ENCODE measurements at regions not wholly inside any gene's neighbourhood (a gene's known extent, or its start where the extent isn't known, plus 50 kb on each side); places are given as distances from the start of the nearest gene placed in this dataset.

DNA sequence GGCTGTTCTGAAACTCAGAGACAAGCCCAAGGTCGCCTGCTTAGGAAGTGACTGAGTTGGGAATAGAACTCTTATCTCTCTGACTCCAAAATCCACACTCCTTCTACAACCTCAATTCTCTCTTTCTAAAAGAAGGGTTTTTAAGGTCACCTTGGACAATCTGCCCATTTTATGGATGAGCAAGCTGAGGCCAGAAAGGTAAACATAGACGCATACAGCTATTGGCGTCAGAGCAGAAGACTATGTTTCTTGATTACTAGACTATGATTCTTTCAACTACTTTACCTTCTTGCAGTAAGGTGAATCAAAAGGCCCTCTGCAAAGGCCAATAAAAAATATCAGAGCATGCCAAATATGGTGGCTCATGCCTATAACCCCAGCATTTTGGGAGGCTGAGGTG lies 276.6 kb downstream of the CLIC5 start:
- DNase-seq = no peak

DNA sequence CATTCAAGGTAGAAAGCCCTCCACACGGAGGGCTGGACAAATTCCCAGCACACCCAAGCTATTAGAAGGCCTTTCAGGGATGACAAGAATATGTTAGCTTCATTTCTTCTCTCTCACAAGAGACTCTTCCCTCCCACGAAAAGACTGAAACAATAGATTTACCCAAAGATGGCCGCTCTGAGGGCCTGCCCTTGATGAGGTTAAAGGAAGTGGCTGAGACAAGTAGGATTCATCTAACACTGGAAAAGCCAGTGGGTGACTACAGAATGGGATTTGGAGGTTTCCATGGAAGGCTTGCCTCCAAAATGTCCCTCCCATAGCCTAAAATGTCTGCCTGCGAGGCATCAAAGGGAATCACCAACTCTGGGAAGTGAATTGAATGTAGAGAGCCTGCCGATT lies 277.6 kb downstream of the CLIC5 start:
- DNase-seq = no peak

DNA sequence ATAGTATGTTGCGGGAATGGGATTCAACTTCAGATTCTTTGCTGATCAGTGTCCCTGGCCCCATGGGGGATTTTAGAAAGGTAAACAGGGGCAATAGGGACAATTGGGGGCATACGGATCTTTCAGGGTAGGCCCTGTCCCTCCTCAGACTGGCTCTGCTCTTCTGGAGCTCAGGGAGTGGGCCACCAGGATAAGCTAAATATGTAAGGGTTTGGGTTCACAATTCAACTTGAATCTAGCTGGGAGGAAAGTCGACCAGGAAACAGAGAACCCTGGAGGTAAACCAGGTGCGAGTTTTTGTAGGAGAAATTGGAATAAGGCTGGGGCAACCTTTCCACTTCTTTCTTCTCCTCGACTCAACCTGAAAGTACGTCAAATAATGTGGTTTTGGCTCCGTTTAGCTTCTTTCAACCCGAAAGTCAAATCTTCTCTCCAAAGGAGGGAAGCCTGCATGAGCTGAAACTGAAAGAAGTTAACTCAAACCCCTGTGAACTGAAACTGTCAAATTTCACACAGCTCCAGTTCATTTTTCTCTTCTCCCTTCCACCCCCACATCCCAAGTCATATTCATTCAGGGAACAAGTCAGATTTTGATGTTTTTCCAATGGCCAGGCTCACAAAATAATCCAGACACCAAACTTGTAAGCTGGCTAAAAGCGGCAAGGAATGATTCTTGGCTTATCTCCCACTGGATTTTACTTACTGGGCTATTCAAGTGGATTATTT lies 278.2 kb downstream of the CLIC5 start:
- DNase-seq = no peak

DNA sequence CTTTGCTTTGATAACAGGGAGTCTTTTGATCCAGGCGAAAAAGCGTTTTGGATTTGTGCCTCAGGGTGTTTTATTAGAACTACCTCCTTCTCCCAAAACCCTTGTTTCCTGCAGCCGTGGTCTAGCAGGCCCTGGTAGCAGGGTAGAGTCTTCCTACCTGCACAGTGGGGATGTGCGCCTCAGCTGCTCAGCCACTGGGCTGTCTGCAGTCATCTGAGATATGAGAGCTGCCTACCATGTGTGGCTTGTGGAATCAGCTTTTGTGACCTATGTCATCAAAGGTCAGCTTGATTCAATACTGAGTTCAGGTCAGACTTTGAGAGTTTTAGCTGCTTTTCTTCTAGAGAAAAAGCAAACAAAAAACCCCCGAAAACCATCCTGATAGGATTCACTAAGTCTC lies 279.5 kb downstream of the CLIC5 start:
- DNase-seq = no peak

DNA sequence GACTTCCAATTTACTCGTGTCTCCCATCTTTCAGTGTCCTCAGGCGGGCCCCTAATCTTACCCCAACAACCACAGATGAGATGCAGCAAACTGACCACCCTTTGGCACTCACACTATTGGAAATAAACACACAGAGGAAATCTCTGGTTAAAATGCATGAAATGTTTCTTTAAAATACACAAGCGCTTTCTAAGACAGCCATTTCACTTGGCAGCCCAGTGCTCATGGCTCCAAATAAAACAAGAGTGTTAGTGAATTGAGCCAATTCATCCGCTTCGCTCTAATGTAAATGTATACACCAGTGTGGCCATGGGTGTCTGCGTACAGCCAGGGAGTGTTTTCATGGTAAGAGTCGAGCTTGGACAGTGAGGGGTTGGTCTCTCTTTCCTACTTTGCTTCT lies 282.9 kb downstream of the CLIC5 start:
- DNase-seq = no peak

DNA sequence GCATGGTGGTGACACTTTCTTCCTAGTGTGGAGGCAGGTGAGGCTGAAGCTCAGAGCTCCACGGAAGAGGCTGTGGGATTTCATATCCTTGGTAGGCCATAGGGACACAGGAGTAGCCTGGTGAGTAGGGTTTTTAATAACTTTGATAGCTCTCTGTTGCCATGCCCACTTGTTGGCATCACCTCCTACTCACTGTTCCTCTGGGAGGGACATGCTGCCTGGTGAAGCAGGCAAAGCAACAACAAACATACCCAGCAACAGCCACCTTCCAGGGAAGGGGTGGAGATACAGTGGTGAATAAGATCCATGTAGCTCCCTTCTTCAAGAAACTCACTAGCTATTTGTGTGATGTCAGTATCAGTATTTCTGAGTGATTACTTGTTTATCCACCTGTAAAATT lies 285.4 kb downstream of the CLIC5 start:
- DNase-seq = no peak

DNA sequence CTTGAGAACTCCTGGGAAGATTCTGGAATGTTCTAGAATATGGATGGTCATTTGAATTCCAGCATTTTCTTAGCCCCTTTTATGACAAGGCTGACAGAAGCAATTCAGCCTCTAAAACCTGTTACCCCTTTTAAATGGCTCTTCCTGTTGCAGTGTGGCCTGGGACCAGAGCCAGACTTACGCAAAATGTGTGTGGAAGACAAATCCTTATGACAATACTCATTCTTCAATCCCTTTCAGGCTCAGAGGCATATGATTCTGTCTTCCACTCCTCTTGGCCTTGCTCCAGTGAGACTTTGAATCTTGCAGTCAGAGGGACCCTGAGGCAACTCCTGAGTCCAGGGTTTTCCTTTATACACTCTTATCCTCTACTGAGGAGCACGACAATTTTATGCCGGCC lies 287.0 kb downstream of the CLIC5 start:
- DNase-seq = no peak

DNA sequence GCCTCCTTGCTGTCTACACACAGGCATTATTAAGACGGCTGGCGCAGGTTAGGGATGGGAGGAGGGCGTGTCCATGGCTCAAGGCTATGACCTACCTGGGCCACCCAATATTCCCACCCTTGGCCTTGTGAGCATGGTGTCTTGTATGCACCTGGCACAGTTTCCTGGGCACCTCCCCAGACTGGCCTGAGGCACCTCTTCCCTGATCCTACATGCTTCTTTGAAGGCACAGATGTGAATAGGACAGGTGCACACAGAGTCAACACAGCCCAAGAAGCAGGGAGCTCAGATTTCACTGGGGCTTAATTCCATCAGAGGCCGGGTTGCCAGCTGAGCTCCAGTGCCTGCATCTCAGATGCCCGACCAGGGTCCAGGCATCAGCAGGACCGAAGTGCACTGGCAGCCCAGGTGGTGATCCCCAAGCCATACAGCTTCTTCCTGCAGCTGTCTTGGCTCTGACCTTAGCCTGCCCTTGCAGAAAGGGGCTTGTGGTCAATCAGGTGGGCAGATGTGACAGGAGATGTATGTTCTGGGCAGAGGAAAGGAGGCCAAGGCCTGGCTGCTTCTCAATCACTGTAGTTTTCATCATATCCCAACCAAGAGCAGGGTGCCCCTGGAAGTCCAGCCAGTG lies 287.7 kb downstream of the CLIC5 start:
- peak; percentile 30 for DNase-seq

DNA sequence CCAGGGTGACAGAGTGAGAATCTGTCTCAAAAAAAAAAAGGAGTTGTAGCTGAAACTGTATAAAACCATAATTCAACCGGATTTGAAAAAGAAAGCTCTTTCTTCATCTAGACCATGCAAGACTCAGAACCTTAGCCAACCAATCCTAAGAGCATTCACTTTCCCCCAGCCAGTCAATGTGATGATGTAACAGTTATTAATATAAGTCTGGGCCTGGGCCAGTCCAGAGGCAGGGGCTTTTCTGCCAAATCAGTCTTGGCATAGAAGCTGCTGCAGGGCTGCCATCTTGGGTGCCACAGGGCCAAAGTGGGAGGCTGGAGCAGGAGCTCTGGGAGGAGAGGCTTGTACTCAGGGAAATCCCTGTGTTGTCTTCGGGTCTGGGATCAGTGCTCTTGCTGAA lies 288.4 kb downstream of the CLIC5 start:
- DNase-seq = no peak

DNA sequence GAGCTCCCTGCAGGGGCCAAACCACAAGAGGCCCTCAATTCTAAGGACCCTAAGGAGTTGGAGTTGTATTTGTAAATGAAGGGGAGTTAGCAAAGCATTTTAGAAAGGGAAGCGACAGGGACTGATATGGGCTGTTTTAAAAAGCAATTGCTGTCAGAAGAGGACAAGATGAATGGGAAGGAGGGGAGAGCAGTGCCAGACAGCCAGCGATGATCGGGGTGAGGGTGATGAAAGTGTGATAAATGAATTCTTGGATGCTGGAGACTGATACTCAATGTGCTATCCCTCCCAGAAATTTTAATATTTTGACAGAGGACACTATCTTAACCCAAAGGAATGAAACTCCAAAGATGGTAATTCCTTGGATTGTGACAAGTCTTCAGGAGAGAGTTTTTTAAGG lies 289.2 kb downstream of the CLIC5 start:
- no peak for DNase-seq

DNA sequence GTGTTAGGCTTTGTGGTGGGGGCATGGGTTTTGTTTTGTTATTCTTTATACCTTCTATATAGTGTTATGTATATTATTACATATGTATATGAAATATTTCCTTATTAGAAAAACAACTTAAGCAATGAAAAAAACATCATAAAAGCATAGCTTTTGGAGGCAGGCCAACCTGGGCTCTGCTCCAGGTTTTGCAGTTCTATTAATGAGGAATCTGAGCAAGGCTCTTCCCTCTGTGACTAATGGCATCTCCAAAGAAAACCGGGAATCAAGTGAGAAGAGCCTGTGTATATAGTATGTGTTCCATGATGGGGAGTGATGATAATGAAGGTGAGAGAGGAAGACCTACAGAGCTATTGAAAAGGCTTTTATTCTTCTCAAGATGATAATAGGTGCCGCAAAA lies 291.1 kb downstream of the CLIC5 start:
- no peak for DNase-seq

DNA sequence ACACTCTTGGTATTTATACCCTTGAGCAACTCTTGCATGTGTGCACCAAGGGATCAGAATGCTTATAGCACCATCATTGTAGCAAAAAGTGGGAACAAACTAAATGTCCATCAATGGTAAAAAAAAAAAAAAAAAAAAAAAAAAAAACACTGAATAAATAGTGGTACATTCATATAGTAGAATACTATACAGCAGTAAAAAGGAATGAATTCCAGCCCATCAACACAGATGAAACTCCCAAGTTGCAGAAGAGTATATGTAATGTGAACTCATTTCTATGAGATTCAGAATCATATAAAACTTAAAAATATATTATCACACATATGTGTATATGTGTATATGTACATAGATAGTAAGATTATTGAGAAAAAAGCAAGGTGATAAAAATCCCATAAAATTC lies 291.6 kb downstream of the CLIC5 start:
- no peak for DNase-seq

DNA sequence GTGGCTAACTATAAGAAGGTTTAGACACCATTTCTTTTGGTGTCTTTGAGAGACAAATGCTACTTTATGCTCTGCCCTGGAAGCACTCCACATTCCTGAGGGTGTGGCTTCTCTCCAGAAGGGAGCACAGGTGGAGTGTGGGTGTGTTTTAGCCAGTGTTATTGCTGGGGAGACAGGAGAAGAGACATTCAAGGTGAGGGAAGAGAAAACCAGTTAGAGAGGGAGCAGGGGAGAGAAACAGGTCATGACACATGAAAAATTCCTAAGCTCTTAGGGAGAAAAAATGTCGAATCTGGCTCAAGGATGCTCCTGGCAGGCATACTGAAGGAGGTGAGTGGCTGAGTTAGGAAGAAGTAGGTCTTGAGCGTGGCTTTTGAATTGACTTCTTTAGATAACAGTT lies 292.8 kb downstream of the CLIC5 start:
- DNase-seq = no peak

DNA sequence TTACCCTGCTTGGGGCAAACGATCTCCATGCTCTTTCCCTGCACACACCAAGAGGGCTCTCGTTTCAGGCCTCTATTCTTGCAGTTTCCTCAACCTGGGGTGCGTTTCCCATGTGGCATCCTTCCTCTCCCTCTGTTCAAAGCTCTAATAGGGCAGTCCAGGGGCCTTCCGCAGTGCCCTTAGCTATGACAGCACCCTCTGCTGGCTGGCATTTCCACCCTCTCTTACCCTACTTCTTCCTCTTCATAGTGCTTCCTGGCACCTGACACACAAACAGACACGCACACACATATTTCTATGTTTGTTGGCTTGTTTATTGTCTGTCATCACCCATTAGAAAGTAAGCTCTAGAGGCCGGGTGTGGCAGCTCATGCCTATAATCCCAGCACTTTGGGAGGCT lies 294.0 kb downstream of the CLIC5 start:
- no peak for DNase-seq

DNA sequence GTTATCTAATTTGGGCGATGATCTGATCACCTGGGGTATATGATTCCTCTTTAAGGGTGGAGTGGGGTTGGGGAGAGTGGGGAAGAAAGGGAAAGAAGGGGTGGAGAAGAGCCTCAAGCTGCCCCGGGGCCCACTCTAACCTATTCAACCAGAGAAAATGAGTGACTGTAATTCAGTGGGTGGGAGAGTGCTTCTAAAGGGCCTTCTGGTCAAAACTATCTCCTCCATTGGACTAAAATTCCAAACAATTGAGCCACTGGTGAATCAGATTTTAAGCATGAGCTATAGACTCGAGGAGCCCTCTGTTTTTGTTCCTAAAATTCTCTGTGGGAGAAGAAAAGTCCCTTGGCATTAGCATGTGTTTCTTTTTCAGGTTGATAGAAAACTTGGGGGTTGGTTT lies 296.8 kb downstream of the CLIC5 start:
- DNase-seq = no peak

DNA sequence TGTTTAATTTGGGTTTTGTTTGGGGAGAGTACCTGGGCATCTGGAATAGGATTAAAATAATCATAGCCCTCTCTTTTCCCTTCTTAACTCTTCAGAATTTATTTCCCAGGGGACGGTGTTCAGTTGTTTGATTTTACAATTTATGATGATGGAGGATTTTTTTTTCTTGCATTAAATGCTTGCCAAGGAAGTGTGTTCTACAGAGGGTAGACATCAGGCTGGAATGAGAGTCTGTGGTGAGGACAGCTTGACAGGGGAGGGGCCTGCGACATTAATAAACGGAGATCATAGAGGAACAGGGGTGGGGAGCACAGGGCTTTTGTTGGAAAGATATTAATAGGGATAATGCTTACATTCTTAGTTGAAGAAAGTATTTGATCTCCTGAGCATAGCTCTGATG lies 297.5 kb downstream of the CLIC5 start:
- no peak for DNase-seq

DNA sequence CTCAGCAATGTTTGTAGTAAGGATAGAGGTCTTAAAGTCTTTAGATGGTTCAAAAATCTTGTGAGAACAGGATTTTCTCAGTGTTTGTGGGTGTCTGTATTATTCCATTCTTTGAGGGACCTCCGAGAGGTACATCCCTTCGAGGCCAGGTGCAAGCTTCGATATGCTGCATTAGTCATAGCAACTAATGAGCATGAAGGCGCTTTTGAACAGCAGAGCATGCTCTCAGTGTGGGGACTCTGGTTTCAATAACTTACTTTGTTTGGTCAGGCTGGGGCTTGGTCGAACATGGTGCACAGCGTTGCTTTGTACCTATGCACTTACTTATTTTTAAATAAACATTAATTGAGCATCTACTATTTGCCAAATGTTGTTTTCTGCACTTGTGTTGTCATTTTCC lies 297.9 kb downstream of the CLIC5 start:
- DNase-seq = no peak

DNA sequence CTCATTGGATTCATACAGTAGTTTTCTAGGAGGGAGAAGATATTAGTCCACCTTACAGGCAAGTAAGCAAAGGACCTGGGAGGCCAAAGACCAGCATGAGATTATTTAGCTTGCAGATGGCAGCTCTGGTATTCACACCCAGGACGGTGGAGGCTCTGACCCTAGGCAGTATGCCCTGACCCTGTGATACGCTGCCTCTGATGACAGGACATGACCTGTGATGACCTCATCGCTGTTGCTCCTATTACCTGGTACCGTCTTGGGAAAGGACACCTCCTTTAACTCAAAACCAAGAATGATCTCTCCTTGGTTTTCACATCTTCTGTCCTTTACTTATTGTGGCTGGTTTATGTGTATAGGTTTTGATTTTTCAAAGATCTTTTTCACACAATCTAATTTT lies 298.6 kb downstream of the CLIC5 start:
- no peak for DNase-seq

DNA sequence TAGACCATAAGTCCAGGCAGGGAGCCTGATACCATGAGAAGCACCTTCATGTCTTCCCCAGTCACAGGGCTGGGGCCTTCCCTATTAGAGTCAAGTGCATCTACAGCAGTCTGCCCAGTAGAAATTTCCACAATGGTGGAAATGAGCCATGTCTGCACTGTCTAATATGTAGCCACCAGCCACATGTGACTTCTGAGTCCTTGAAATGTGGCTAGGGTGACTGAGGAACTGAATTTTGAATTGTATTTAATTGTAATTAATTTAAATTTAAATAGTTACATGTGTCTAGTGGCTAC lies 300.2 kb downstream of the CLIC5 start:
- no peak for DNase-seq

DNA sequence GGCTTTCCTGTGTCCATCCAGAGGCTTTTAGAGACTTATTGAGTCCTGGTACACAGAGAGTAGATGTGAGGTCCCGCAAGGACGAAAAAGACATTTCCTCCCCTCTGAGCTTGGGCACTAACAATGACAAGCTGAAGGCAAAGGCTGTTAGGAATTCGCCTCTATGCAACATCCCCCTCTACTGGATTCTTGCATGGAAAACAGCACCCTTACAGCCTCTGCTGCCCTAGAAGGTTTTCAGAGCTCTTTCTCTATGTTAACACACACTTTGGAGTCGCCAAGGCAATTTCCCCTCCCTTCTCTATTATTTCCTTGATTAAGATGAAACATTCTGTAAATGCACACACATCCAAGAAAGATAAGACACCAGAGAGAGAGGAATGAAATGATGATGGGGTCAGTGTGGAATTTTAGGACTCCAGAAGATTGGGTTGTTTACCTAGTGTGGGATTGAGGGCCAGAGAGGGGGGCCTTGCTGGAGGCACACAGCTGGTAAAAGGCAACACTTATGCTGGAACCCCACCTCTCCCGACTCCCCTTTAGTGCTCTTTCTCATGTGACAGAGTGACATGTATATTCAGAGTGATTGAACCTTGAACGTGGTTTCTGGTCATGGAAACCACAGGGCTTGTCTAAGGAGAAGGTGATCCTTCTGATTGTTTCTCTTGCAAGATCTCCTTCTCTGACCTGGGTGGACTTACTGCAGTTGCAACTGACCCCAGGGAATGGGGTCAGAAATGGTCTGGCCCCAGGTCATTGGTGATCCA lies 300.7 kb downstream of the CLIC5 start:
- peak; percentile 72 for DNase-seq

DNA sequence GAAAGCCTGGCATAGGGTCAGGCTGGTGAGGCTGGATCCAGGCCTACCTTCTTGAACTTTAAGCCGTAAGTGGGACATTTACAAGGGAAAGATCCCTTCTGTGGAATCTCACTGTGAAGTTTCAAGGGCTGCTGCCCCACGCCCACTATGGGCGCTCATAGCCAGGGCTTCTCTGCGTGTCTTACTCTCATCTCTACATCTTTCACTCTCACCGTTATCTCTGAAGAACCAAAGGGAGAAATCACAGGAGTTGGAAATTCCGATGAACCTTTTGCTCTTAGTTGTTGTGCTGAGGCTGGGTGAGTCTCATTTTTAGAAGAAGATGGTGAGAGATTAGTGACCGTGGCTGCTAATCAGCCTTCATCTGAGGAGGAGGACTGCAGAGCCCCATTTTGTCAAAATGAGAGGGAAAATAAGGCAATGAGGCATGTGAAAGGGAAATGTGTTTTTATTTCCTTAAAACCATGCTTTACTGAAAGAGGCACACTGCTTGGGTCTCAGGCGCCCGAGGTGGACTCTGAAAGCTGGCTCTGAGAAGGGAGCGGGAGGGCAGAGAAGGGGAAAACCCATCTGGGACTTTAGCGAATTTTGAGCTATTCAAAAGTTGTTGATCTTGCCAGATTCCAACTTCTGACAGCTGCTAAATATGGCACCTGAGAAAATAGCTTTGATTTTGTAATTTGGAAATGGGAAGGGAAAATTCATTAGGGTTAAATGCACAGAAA lies 301.5 kb downstream of the CLIC5 start:
- DNase-seq = no peak
